LoVo (cell line): ENCODE measurements at regions not wholly inside any gene's neighbourhood (a gene's known extent, or its start where the extent isn't known, plus 50 kb on each side); places are given as distances from the start of the nearest gene placed in this dataset.

Source experiments
- DNase-seq: peaks from one replicate; pipeline ENCODE4 v3.0.0-alpha.2; 2016; ENCODE audit warnings: low spot score

- DNase-seq: no peak
These were observed 321.8 kb upstream of the PRDM1 start for GRCh38 chr6:105764315-105764714.

- no peak for DNase-seq
These were observed 322.3 kb upstream of the PRDM1 start for GRCh38 chr6:105763866-105764265.

- DNase-seq: peak; percentile 24
These were observed 325.4 kb upstream of the PRDM1 start for GRCh38 chr6:105760746-105761145.

- no peak for DNase-seq
These were observed 326.2 kb upstream of the PRDM1 start for GRCh38 chr6:105759946-105760345.

GRCh38 chr6:105759015-105759414 is 327.1 kb upstream of the PRDM1 start:
- peak; percentile 24 for DNase-seq

GRCh38 chr6:105757512-105758200 is 328.5 kb upstream of the PRDM1 start:
- DNase-seq: peak; percentile 73

GRCh38 chr6:105755885-105756284 is 330.3 kb upstream of the PRDM1 start:
- DNase-seq: no peak

GRCh38 chr6:105753620-105754211 is 332.4 kb upstream of the PRDM1 start:
- DNase-seq: no peak

- peak; percentile 85 for DNase-seq
These were observed 332.9 kb upstream of the PRDM1 start for GRCh38 chr6:105753207-105753606.

- DNase-seq: peak; percentile 16
These were observed 336.0 kb upstream of the PRDM1 start for GRCh38 chr6:105750089-105750488.

- DNase-seq: no peak
These were observed 337.4 kb upstream of the PRDM1 start for GRCh38 chr6:105748737-105749161.

GRCh38 chr6:105747823-105748405 is 338.2 kb upstream of the PRDM1 start:
- no peak for DNase-seq

- no peak for DNase-seq
These were observed 339.6 kb upstream of the PRDM1 start for GRCh38 chr6:105746509-105746908.

- DNase-seq: no peak
These were observed 340.0 kb upstream of the PRDM1 start for GRCh38 chr6:105746130-105746505.

GRCh38 chr6:105745464-105746129 is 340.5 kb upstream of the PRDM1 start:
- DNase-seq: no peak

- DNase-seq: no peak
These were observed 341.3 kb upstream of the PRDM1 start for GRCh38 chr6:105744815-105745214.

GRCh38 chr6:105740946-105741645 is 338.2 kb upstream of the PREP start:
- DNase-seq: no peak

GRCh38 chr6:105739764-105740163 is 336.9 kb upstream of the PREP start:
- no peak for DNase-seq

GRCh38 chr6:105733556-105734162 is 330.8 kb upstream of the PREP start:
- peak; percentile 39 for DNase-seq

- no peak for DNase-seq
These were observed 326.1 kb upstream of the PREP start for GRCh38 chr6:105728995-105729394.

GRCh38 chr6:105726902-105727655 is 324.2 kb upstream of the PREP start:
- no peak for DNase-seq
